Suppressor macrophage treated with lipopolysaccharide for 4 hours (primary cell): ENCODE measurements at regions not wholly inside any gene's neighbourhood (a gene's known extent, or its start where the extent isn't known, plus 50 kb on each side); places are given as distances from the start of the nearest gene placed in this dataset.

Experiments
- DNase-seq: peaks from one replicate; pipeline ENCODE4 v3.0.0-alpha.2; 2020

DNA sequence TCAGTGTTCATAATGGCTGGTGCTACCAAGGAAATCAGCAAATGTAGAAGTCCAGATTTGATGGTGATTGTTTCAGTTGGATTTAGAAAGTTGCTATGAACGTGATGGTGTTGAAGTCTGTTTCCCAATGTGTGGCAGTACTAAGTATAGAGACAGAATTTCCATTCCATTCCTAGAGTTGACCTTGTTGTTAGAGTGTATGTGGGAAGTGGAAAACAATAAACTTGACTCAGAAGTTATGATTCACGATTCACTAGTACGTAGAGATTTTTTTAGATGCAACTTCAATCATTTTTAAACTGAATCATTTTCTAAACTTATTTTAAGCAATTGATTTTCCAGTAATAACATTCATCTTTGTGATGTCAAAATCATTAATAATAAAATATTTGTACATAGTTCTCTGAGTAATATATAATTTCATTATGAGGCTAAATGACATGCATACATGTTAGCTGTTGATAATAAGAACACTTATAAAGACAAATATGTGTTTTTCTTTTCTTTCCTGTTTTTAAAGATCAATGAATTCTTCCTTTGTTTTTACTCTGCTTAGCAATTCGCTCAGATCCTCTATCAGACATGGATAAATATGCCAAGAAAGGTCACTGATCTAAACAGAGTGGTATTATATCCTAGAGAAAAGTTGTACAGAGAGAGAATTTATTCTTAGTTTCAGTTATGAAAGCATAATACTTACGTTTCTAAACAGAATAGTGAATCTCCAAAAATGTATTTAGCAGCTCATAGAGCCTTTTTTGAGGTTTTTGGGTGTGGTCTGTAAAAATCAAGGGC, 108.8 kb upstream of the GPR149 start:
- no peak for DNase-seq

DNA sequence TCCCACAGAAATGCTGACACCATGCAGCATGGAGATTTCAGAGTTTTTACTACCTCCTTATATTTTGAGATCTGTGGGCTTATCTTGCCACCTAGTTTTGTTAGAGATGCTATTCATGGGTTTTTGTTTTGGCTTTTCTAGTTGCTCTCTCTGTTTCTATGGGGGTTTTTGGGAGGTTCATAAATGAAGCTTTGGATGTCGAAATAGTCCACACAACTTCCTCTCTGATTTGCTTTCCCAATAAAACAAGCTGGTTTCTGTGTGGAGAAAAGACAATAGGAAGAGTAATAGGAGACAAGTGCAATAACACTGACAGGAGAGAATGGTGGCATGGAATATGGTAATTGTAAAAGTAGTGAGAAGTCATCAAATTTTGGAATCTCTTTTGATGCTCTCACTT, 106.8 kb upstream of the GPR149 start:
- peak; percentile 50 for DNase-seq

GRCh38 chr3:154522036-154522602, 92.1 kb upstream of the GPR149 start:
- DNase-seq = no peak

DNA sequence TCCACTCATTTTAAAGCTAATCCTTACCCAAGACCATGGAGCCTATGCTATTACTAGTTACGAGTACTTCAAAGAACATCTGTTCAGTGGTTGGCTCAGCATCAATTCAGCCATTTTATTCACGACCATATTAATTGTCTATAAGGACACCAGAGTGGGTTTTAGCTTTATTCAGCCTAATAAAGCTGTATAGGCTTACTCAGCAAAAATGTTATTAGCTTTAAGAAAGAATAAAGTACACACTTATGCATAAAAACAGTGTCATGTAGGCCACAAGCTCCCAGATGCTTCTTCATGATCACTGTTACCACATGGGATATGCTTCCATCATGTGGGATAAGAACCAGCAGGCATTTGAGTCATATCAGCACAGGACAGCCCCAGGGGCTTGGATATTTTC, 87.4 kb upstream of the GPR149 start:
- DNase-seq = no peak

DNA sequence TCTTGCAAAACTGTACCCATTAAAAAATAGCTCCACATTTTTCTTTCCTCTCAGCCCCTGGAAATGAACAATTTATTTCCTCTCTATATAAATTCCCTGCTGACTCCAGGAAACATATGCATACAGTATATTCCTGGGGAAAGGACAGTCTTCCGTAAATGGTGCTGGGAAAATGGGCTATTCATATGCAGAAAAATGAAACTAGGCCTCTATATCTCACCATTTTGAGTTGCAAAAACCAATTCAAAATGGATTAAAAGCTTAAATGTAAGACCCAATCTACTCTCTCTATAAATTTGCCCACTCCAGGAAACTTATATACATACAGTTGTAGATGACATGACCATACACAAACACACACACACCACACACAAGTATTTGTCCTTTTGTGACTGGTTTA, 85.9 kb upstream of the GPR149 start:
- DNase-seq = no peak

DNA sequence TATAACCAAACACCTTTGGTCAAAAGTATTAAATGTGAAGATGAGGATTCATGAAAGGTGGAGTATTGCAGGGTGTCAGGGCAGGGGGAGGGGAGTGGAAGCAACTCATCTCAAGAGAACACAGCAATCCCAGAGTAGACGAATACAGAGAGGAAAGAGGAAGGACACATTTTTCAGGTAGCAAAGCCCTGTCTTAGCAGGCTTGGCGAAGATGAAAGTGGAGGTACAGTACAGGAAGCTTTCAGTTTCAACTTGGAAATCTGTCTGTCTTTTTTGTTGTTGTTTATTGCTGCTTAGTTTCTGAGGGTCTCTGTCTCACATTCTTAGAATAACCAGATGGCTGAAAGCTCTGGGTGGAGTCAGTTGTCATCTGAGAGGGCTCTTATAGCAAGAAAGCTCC, 80.8 kb upstream of the GPR149 start:
- no peak for DNase-seq

GRCh38 chr3:154507727-154508126, 77.7 kb upstream of the GPR149 start:
- DNase-seq = no peak

- peak; percentile 3 for DNase-seq
Measured at GRCh38 chr3:154496978-154497377, 67.0 kb upstream of the GPR149 start.

DNA sequence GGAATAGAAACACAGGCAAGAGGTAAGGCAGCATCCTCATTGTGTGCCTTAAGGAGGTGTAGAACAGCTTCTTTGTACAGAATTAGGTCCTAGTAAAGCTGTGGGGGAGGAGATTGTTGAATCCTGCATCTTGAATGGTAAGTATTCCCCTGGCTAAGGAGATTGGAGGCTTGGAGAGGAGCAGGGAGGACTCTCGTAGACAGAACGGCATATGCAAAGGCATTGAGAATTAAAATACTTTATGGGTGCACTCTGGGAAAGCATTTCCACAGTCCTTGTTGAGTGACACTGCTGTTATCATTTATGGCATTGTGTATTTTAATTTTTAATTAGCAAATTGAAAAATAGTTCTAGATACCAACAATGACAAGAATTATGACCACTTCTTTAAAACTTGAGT, 66.5 kb upstream of the GPR149 start:
- no peak for DNase-seq

- DNase-seq = no peak
Measured at GRCh38 chr3:154486949-154487348, 57.0 kb upstream of the GPR149 start.

- no peak for DNase-seq
Measured at GRCh38 chr3:154482507-154482906, 52.5 kb upstream of the GPR149 start.

GRCh38 chr3:154480033-154480432, 50.0 kb upstream of the GPR149 start:
- no peak for DNase-seq
